HG02798 (cell line): ENCODE measurements at regions not wholly inside any gene's neighbourhood (a gene's known extent, or its start where the extent isn't known, plus 50 kb on each side); places are given as distances from the start of the nearest gene placed in this dataset.

Experiments
- ATAC-seq: cut with Tn5 transposase; IDR thresholded peaks from one replicate; pipeline ENCODE4 v1.9.1; 2021; ENCODE audit warnings: mild to moderate bottlenecking; ENCODE audit not compliant: unreplicated experiment, poor library complexity

- ATAC-seq, result no peak
Measured at GRCh38 chr2:123077101-123077500, 948.0 kb upstream of the CNTNAP5 start.

- ATAC-seq, result peak; percentile 78
Measured at GRCh38 chr2:123080331-123080730, 944.8 kb upstream of the CNTNAP5 start.

DNA sequence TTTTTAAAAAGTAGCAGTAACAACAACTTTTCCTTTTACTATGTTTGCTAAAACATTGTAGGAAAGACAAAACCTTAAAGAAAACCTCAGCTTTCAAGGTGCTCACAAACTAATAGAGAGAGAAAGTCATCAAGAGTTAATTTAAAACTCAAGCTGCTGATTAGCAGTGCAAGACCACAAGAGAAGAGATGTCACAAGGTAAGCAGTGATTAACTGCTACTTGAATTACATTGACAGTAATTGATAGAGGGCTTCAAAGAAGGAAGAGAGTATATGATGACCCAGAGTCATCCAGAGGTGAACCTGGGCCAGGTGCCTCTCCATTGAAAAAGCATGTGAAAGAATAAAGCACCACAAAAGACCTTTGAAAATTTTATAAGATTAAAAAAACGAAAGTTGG is 939.6 kb upstream of the CNTNAP5 start:
- ATAC-seq, result no peak

- ATAC-seq, result no peak
Measured at GRCh38 chr2:123086613-123087385, 938.3 kb upstream of the CNTNAP5 start.

DNA sequence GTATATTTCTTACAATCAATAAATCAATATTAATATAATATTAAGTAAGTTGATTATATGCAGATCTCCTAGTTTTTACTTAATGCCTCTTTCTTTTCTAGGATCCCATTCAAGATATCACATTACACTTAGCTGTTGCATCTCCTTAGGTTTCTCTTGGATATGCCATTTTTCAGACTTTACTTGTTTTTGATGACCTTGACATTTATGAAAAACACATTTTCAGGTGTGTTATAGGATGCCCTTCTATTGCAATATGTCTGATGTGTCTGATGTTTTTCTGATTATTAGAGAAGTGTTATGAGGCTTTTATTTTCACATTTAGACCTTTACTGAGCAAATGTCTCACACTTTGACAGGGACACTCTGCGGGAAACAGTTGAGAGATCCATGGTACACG is 933.6 kb upstream of the CNTNAP5 start:
- no peak for ATAC-seq

GRCh38 chr2:123093199-123093598 is 931.9 kb upstream of the CNTNAP5 start:
- no peak for ATAC-seq

DNA sequence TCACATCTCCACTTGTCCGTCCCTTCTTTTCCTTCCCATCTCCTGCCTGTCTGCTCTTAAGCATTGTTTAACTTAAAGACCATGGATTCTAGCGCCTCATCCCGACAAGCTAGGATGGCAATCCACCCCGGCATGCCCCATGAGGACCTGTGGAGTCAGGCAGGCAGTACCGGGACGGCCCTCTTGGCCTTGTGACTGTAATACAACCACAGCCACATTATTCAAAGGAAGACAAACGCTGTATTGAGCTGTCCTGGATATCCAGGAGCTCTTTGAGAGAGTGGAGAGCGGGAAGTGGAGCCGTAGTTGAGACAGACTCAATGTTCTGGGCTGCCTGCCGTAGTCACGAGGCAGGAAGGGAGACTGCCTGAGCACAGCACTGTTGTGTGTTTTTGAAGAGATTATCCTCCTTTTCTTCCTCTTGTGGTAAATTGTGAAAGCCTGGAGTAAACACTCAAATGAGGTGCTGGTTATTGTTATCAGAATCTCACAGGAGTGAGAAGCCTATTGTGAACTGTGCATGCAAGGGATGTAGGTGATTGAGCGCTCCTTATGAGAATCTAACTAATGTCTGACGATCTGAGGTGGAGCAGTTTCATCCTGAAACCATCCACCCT is 929.8 kb upstream of the CNTNAP5 start:
- ATAC-seq, result no peak

- ATAC-seq, result no peak
Measured at GRCh38 chr2:123098619-123099018, 926.5 kb upstream of the CNTNAP5 start.

GRCh38 chr2:123101434-123101833 is 923.7 kb upstream of the CNTNAP5 start:
- no peak for ATAC-seq

DNA sequence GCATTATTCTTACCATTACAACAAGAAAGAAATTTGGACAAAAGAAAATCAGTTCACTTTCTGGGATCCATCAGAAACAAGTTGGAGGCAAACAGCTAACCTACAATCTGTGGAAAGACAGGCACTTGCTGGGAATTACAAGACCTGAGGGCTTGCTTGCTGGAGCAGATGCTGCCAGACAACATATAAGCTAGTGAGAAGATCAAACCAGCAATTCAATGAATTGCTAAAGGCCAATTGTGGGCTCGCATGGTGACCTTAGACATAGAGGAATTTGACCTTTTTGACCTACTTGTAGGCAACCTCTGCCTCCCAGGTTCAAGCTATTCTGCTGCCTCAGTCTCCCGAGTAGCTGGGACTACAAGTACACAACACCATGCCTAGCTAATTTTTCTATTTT is 921.2 kb upstream of the CNTNAP5 start:
- no peak for ATAC-seq

DNA sequence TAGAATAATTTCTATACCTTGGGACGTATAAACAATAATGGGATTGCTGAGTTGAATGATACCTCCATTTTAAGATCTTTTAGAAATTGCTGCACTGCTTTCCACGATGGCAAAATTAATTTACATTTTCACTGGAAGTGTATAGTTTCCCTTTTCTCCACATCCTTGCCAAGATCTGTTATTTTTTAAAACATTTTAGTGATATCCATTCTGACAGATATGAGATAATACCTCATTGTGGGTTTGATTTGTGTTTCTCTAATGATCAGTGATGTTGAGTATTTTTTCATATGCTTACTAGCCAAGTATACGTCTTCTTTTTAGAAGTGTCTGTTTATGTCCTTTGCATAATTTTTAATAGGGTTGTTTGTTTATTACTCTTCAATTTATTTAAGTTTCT is 908.5 kb upstream of the CNTNAP5 start:
- ATAC-seq, result no peak

- no peak for ATAC-seq
Measured at GRCh38 chr2:123127236-123127635, 897.9 kb upstream of the CNTNAP5 start.

DNA sequence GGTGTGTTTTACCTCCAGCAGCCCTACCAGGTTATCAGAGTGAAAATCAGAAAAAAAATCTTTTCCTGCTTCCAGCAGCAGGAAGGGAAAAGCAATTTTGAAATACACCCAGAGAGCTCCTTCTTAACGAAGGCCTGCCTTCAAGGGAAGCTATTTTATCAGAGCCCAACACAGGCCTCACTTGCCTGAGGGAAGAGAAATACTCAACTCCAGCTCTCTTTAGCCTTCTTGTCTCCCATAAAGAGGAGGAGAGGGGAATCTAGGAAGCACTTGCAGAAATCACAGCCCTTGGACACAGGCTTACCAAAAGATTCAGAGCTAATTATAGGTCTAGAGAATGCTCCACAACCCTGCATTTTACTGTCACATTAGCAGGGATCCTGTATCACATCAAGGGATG is 896.1 kb upstream of the CNTNAP5 start:
- no peak for ATAC-seq

DNA sequence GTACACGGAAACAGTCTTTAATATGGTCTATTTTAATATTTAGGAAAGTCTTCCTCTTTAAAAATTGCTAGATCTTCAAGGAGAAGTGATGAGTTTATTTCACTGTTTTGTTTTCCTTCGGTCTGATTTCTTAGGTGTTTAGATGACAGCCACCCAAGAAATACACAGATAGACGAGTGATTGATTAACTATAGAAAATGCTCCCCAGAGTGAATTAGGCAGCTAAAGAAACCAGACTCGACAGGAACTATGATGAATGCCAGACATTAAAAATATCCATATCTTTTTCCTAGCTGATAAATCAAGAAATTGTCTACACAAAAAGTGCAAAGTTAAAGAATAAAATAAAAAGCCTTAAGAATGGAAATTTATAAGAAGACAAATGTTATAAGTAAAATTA is 888.7 kb upstream of the CNTNAP5 start:
- no peak for ATAC-seq

GRCh38 chr2:123144082-123144481 is 881.0 kb upstream of the CNTNAP5 start:
- no peak for ATAC-seq

DNA sequence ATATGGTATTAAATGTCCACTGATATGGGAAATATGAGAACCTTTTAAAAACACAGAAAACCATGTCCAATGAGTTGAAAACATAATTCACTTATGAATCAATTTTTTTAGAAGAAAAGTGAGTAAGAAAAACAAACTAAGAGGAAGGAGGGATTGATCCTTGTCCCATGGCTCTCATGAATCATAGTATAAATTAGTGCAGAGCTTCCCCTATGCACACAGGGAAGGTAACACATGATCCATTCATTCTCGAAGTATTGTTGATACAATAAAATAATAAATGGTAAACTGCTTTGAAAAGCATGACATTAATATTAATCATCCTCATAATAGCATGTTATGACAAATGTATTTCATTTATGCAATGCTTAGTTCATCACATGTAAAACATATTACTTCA is 872.0 kb upstream of the CNTNAP5 start:
- ATAC-seq, result no peak

DNA sequence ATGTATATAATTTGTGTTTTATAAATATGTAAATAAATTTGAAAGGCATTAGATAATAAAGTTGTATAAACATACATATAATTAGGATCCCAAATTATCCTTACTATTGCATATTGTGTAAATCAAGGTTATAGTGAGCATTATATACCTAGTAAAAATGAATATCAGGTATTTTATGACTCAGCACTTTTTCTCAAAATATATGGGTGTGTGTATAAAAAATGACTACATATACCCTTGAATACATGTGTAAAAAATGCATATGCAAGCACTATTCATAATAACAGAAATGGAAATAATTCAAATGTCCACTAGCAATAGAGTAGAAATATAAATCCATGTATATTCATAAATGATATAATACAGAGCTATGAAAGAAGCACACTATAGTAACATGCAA is 870.9 kb upstream of the CNTNAP5 start:
- ATAC-seq, result no peak

GRCh38 chr2:123157016-123157415 is 868.1 kb upstream of the CNTNAP5 start:
- no peak for ATAC-seq

- ATAC-seq, result no peak
Measured at GRCh38 chr2:123162400-123163016, 862.6 kb upstream of the CNTNAP5 start.

- no peak for ATAC-seq
Measured at GRCh38 chr2:123163398-123163797, 861.7 kb upstream of the CNTNAP5 start.

- no peak for ATAC-seq
Measured at GRCh38 chr2:123164216-123164615, 860.9 kb upstream of the CNTNAP5 start.

- no peak for ATAC-seq
Measured at GRCh38 chr2:123165616-123166015, 859.5 kb upstream of the CNTNAP5 start.
